ENCODE measurements at regions not wholly inside any gene's neighbourhood (a gene's known extent, or its start where the extent isn't known, plus 50 kb on each side); places are given as distances from the start of the nearest gene placed in this dataset.

GRCh38 chr18:30248056-30248455 is 794.5 kb downstream of the DSC3 start:
- Mint-ChIP-seq H3K4me3 (ENCODE audit: unreplicated experiment) (no peak overlapping the region), H3K27me3 (ENCODE audit: insufficient read depth, unreplicated experiment) (no peaks in the 10 kb centered on the region), H3K27ac (ENCODE audit: unreplicated experiment) (no peak overlapping the region), H3K9me3 (ENCODE audit: unreplicated experiment) (no peaks in the 10 kb centered on the region), H3K4me1 (ENCODE audit: low read depth, unreplicated experiment) (no peaks in the 10 kb centered on the region), H3K36me3 (ENCODE audit: insufficient read depth, unreplicated experiment) (no peaks in the 10 kb centered on the region)
- no peak for TF ChIP-seq CTCF (IDR thresholded peaks at IDR 0.05; ENCODE audit: insufficient read depth in 1 of 2, low read depth in 1 of 2, low read length in 1 of 2, severe bottlenecking in 1 of 2, unreplicated experiment in 1 of 2)
- H3K4me3 ChIP-seq (ENCODE audit: low read depth, low read length): no peak overlapping the region
- DNase-seq: no peak
- no peaks in the 10 kb centered on the region for H3K9me3 ChIP-seq
- intact Hi-C loops (cut with micrococcal nuclease; ENCODE audit: unreplicated experiment): no loop called here
- BruUV-seq (replicated peaks): no TSS peak
- H3K4me1 ChIP-seq: no peaks in the 10 kb centered on the region
- H3K27me3 ChIP-seq (replicated peaks; ENCODE audit: control insufficient read depth, insufficient read depth, low read length): no peaks in the 10 kb centered on the region
- no peaks in the 10 kb centered on the region for H3K36me3 ChIP-seq (ENCODE audit: control insufficient read depth, insufficient read depth, low read length)
- CTCF ChIA-PET: no interaction called here
- POLR2A ChIA-PET: no interaction called here

GRCh38 chr18:30245766-30246455 is 796.6 kb downstream of the DSC3 start:
- no peaks in the 10 kb centered on the region for H3K4me1 Mint-ChIP-seq (ENCODE audit: low read depth, unreplicated experiment)
- no peaks in the 10 kb centered on the region for H3K9me3 ChIP-seq
- H3K9me3 Mint-ChIP-seq (ENCODE audit: unreplicated experiment): no peaks in the 10 kb centered on the region
- H3K4me3 Mint-ChIP-seq (ENCODE audit: unreplicated experiment): no peak overlapping the region
- H3K4me3 ChIP-seq (ENCODE audit: low read depth, low read length): no peak overlapping the region
- CTCF ChIA-PET: no interaction called here
- H3K27ac Mint-ChIP-seq (ENCODE audit: unreplicated experiment): no peak overlapping the region
- no peaks in the 10 kb centered on the region for H3K27me3 Mint-ChIP-seq (ENCODE audit: insufficient read depth, unreplicated experiment)
- BruUV-seq (replicated peaks): no TSS peak
- intact Hi-C loops (cut with micrococcal nuclease; ENCODE audit: unreplicated experiment): no loop called here
- POLR2A ChIA-PET: no interaction called here
- H3K4me1 ChIP-seq: no peaks in the 10 kb centered on the region
- no peaks in the 10 kb centered on the region for H3K27me3 ChIP-seq (replicated peaks; ENCODE audit: control insufficient read depth, insufficient read depth, low read length)
- DNase-seq: no peak
- TF ChIP-seq CTCF (IDR thresholded peaks at IDR 0.05; ENCODE audit: insufficient read depth in 1 of 2, low read depth in 1 of 2, low read length in 1 of 2, severe bottlenecking in 1 of 2, unreplicated experiment in 1 of 2): no peak
- no peaks in the 10 kb centered on the region for H3K36me3 Mint-ChIP-seq (ENCODE audit: insufficient read depth, unreplicated experiment)
- H3K36me3 ChIP-seq (ENCODE audit: control insufficient read depth, insufficient read depth, low read length): no peaks in the 10 kb centered on the region

- Mint-ChIP-seq H3K27me3 (ENCODE audit: insufficient read depth, unreplicated experiment) (no peaks in the 10 kb centered on the region), H3K27ac (ENCODE audit: unreplicated experiment) (no peak overlapping the region), H3K36me3 (ENCODE audit: insufficient read depth, unreplicated experiment) (no peaks in the 10 kb centered on the region), H3K4me1 (ENCODE audit: low read depth, unreplicated experiment) (no peaks in the 10 kb centered on the region), H3K9me3 (ENCODE audit: unreplicated experiment) (no peaks in the 10 kb centered on the region), H3K4me3 (ENCODE audit: unreplicated experiment) (no peak overlapping the region)
- ChIA-PET POLR2A (no interaction called here), CTCF (no interaction called here)
- no peaks in the 10 kb centered on the region for H3K4me1 ChIP-seq
- intact Hi-C loops (cut with micrococcal nuclease; ENCODE audit: unreplicated experiment): no loop called here
- no peak overlapping the region for H3K4me3 ChIP-seq (ENCODE audit: low read depth, low read length)
- no peak for DNase-seq
- BruUV-seq (replicated peaks): no TSS peak
- H3K27me3 ChIP-seq (replicated peaks; ENCODE audit: control insufficient read depth, insufficient read depth, low read length): no peaks in the 10 kb centered on the region
- TF ChIP-seq CTCF (IDR thresholded peaks at IDR 0.05; ENCODE audit: insufficient read depth in 1 of 2, low read depth in 1 of 2, low read length in 1 of 2, severe bottlenecking in 1 of 2, unreplicated experiment in 1 of 2): no peak
- H3K9me3 ChIP-seq: no peaks in the 10 kb centered on the region
- H3K36me3 ChIP-seq (ENCODE audit: control insufficient read depth, insufficient read depth, low read length): no peaks in the 10 kb centered on the region
Observed at GRCh38 chr18:30234755-30235154, 807.8 kb downstream of the DSC3 start.
